ENCODE measurements at regions not wholly inside any gene's neighbourhood (a gene's known extent, or its start where the extent isn't known, plus 50 kb on each side); places are given as distances from the start of the nearest gene placed in this dataset.

- 94% methylated on average over 3 of the region's 3 CpGs; no CpG with 5 or more reads in 1 of the 2 experiments for WGBS, 2 experiments (ENCODE audit: extremely low coverage in 1 of 2, insufficient coverage in 1 of 2, insufficient read length in 1 of 2, insufficient replicate concordance in 2 of 2, low coverage in 1 of 2, low lambda C conversion rate in 2 of 2, missing lambda C conversion rate in 1 of 2)
- Histone ChIP-seq H3K14ac (ENCODE audit: insufficient read length) (no peak overlapping the region), H4K91ac (replicated peaks; ENCODE audit: insufficient read length, low read length) (no peak overlapping the region), H3K4me1 (replicated peaks in 1 of 4; ENCODE audit: control insufficient read depth in 3 of 4, insufficient read depth in 4 of 4, low read length in 3 of 4) (peaks cover 0 to 5% (median 4%) of the 10 kb centered on the region in 4 experiments; a peak in 3 of 7 replicates), H3K27me3 (replicated peaks in 1 of 4; ENCODE audit: control insufficient read depth in 3 of 4, extremely low read depth in 1 of 4, insufficient read depth in 3 of 4, low read length in 3 of 4) (no peaks in the 10 kb centered on the region), H3K79me2 (ENCODE audit: control insufficient read depth in 1 of 2, insufficient read depth in 2 of 2, low read length in 2 of 2) (no peaks in the 10 kb centered on the region), H3K36me3 (ENCODE audit: control insufficient read depth in 2 of 4, insufficient read depth in 4 of 4, low read length in 3 of 4) (no peaks in the 10 kb centered on the region), H3K4me3 (ENCODE audit: extremely low read depth in 1 of 4, insufficient read depth in 2 of 4, low read depth in 3 of 4, low read length in 4 of 4) (no peak overlapping the region), H2AK5ac (ENCODE audit: low read depth, low read length) (no peak overlapping the region), H3K4ac (replicated peaks; ENCODE audit: insufficient read length, low read depth, low read length) (no peak overlapping the region), H3K9me3 (ENCODE audit: insufficient read depth in 2 of 2, low read depth in 1 of 2, low read length in 1 of 2) (peaks cover under 1 to 6% of the 10 kb centered on the region in 2 experiments; a peak in 1 of 4 replicates), H3K23me2 (ENCODE audit: low read depth, low read length) (no peaks in the 10 kb centered on the region), H3K27ac (ENCODE audit: low read depth, low read length) (no peak overlapping the region), H4K8ac (ENCODE audit: extremely low read depth, insufficient read depth, low read length) (no peak overlapping the region), H3K9ac (replicated peaks in 1 of 4; ENCODE audit: extremely low read depth in 1 of 4, low read depth in 3 of 4, low read length in 3 of 4) (no peak overlapping the region), H3K23ac (ENCODE audit: insufficient read length) (no peak overlapping the region), H3K18ac (ENCODE audit: extremely low read depth, low read length) (no peak overlapping the region), H2BK12ac (ENCODE audit: low read depth, low read length) (no peak overlapping the region), H2BK20ac (ENCODE audit: low read length) (no peak overlapping the region), H4K20me1 (replicated peaks in 1 of 2; ENCODE audit: control insufficient read depth in 1 of 2, insufficient read depth in 2 of 2, low read length in 2 of 2) (no peaks in the 10 kb centered on the region), H3K56ac (replicated peaks; ENCODE audit: insufficient read length, low read depth, low read length) (no peak overlapping the region), H3K4me2 (ENCODE audit: insufficient read depth in 1 of 2, low read depth in 2 of 2, low read length in 2 of 2) (no peak overlapping the region), H2BK15ac (ENCODE audit: low read length) (no peak overlapping the region), H3K79me1 (ENCODE audit: low read depth, low read length) (no peaks in the 10 kb centered on the region), H2BK120ac (replicated peaks; ENCODE audit: low read depth, low read length) (no peak overlapping the region), H2BK5ac (ENCODE audit: low read depth, low read length) (no peak overlapping the region), H2AFZ (ENCODE audit: low read length) (no peak overlapping the region), H4K5ac (ENCODE audit: insufficient read length, low read depth, low read length) (no peak overlapping the region)
- no peak for TF ChIP-seq ASH2L (IDR thresholded peaks at IDR 0.05; ENCODE audit: low read length)
- no peak for TF ChIP-seq ATF3 (IDR thresholded peaks at IDR 0.05; ENCODE audit: insufficient read depth, low read depth, low read length)
- TF ChIP-seq NRF1 (IDR thresholded peaks at IDR 0.05; ENCODE audit: low read depth, low read length), result no peak
- TF ChIP-seq SP1 (IDR thresholded peaks at IDR 0.05; ENCODE audit: low read depth, low read length), result no peak
- ChIA-PET POLR2A (ENCODE audit: partially characterized antibody) (interaction anchor here (0.6 kb wide), 1 partner anchor 413 kb away, joined by 3 read pairs; no protein-coding TSS in a partner anchor), CTCF (ENCODE audit: partially characterized antibody) (interaction anchor here (0.7 to 6.7 kb wide), 3 partner anchors 11 to 16 kb away, joined by 3 to 26 read pairs (median 4); no protein-coding TSS in a partner anchor)
- DNase-seq (ENCODE audit: low read depth in 1 of 2, low spot score in 2 of 2) (no peak), FAIRE-seq (no peak)
Observed at GRCh38 chr12:118607831-118608230, 231.5 kb downstream of the SUDS3 start.
